ENCODE measurements at regions not wholly inside any gene's neighbourhood (a gene's known extent, or its start where the extent isn't known, plus 50 kb on each side); places are given as distances from the start of the nearest gene placed in this dataset.

- no peak for TF ChIP-seq CTCF (IDR thresholded peaks at IDR 0.05 in 4 of 5, conservative IDR thresholded peaks at IDR 0.05 in 1 of 5)
- no peak for TF ChIP-seq POLR2A (IDR thresholded peaks at IDR 0.05)
Measured at GRCh38 chr3:177441276-177441812, 244.1 kb upstream of the TBL1XR1 start.
